ENCODE measurements at regions not wholly inside any gene's neighbourhood (a gene's known extent, or its start where the extent isn't known, plus 50 kb on each side); places are given as distances from the start of the nearest gene placed in this dataset.
"Not testable (repeated sequence)": the region's sequence is repeated elsewhere in the genome, so short reads cannot be mapped to it uniquely, and the experiment has no call there.

DNA sequence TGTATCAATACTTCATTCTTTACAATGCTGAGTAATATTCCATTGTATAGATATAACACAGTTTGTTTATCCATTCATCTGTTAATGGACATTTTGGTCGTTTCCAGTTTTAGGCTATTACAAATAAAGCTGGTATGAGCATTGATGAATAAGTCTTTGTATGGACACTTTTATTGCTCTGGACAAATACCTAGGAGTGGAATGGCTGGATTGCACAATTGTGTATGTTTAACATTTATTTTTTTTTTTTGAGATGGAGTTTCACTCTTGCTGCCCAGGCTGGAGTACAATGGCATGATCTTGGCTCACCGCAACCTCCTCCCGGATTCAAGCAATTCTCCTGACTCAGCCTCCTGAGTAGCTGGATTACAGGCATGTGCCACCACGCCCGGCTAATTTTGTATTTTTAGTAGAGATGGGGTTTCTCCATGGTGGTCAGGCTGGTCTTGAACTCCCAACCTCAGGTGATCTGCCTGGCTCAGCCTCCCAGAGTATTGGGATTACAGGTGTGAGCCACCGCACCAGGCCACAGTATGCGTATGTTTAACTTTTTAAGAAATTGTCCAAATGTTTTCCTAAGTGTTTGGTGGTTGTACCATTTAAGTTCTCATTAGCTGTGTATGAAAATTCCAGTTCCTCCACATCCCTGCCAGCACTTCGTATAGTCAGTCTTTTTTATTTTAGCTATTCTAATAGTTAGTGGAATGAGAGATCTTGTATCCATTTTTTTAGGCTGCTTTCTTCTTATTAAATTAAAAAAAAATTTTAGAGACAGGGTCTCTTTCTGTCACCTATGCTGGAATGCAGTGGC, 194.9 kb upstream of the HAAO start:
- peak; percentile 85 for DNase-seq

DNA sequence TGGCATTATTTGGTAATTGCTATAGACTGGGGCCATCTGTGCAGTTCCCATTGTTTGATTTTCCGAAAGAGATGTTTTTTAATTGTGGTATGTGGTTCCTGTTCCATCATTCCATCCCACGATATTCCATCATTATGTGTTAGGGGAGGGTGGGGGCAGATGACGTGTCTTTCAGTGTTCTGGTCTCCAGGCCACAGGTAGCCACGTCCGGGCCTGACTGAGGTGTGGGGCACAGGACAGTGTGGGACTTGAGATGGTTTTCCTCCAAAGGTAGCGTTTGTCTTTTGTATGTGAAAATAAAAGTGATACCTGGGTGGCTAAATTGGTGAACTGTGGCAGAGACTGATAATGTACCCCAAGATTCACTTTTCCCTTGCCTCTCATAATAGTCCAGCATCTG, 192.2 kb upstream of the HAAO start:
- DNase-seq: no peak

DNA sequence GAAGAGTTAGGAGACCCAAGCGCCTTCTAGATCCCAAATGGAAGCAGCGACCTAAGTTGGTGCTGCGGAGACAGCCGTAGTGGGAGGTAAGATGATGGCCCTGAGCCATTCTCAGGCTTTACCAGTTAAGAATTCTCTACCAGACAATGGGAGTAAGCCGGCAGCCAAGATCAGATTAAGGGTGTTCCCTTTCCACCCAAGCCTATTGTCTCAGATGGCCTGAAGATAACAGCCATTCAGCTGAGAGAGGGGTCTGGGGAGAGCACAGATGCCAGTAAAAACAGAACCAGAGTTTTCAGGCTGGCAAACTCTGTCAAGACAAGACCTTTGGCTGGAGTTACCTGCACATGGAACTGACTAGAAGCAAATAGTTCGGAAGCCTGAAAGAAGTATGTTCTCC, 191.7 kb upstream of the HAAO start:
- no peak for DNase-seq

DNA sequence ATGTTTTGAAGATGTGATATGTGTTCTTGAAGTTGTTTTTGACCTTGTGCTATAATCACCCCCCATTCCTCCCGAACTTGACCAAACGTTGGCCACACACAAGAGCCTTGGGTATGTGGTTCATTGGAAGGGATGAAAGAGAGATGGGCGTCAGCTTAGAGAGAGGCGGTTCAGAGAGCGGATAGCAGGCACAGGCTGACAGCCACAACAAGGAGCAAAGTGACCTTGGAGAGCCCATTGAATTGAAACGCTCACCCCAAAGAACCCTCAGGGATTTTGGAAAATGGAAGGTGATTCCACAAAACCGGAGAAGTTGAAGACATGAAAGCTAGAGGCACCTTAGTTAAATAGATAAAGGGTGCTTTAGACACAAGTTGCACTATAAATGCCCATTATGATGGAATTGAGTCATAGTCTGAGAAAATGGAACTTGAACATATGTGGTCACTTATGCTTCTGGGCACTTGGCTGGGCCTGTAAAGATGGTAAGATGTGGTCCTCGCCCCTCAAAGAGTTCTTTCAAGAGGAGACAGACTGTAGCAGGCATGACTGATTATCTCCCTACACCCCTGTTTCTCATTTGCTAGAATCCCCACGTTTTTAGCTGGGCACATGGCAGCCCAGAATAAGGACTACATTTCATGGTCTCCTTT, 188.5 kb upstream of the HAAO start:
- no peak for DNase-seq

GRCh38 chr2:42979870-42980763, 187.7 kb upstream of the HAAO start:
- no peak for DNase-seq

- DNase-seq: no peak
These were observed 187.1 kb upstream of the HAAO start for GRCh38 chr2:42979416-42979869.

- no peak for DNase-seq
These were observed 186.6 kb upstream of the HAAO start for GRCh38 chr2:42978887-42979415.

DNA sequence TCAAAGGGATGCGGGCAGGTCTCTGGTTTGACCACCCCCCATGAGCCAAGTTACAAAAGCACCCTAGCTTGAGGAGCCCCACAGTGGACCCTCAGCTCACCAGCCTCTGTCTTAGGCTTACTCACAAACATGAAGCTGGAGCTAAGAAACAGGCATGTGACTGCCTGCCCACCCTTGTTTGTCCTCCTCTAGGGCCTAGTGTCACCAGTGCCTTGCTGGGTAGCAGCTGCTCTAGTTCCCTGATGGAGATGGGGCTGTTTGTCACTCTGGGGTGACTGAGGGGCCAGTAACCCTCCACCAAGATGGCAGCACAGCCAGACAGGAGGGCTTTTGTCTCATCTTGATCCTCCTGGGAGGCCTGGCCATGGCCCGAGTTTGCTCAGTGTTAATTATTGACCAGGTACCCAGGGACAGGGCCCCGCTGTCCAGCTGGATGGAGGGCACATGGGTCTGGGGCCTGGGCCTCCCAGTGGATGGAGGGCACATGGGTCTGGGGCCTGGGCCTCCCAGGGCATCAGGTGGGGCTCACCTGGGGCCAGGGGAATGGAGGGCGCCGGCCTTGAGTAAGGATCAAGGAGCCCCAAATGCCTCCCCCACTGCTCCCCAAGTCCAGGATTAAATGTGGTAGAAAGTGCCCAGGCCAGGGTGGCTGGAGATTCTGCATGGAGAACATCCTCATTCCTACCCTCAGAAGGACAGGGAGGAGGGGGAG, 185.9 kb upstream of the HAAO start:
- DNase-seq: no peak

DNA sequence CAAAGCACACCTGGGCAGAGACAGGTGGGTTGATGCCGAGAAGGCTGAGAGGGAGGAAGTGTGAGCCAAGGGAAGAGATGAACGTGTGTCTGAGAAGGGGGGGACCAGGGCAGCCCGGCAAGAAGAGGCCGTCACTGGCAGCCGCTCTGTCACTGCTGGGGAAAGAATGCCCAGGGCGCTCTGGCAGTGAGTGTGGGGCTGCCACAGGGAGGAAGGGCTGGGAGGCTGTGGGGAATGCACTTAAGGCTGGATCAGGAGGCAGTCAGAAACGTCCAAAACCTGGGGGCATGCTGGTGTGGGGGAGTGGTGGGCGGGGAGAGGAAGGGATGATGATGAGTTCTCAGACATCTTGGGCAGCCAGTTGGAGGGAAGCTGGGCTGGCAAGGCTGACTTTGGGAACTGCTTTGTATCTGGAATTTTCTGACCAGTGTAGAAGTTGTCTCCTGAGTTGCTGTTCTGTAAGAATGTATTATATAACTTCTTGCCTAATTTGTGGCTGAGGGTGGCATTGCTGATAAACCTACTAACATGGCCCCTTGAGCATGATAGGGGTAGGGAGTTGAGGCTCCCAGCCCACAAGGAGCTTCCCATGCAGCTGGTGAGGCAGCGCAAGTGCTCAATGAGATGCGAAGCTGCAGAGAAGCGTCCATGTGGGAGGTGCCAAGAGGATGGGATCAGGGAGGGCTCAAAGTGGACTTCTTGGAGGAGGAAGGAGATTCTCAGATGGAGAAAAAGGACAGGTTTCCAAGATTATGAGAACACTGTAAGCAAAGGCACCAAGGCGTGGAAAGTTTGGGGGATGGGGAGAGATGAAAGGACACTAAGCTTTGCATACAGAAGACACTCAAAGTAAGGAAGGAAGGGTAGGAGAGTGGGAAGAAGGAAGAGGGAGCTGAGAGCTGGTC, 185.1 kb upstream of the HAAO start:
- no peak for DNase-seq

GRCh38 chr2:42976351-42976750, 184.0 kb upstream of the HAAO start:
- no peak for DNase-seq

DNA sequence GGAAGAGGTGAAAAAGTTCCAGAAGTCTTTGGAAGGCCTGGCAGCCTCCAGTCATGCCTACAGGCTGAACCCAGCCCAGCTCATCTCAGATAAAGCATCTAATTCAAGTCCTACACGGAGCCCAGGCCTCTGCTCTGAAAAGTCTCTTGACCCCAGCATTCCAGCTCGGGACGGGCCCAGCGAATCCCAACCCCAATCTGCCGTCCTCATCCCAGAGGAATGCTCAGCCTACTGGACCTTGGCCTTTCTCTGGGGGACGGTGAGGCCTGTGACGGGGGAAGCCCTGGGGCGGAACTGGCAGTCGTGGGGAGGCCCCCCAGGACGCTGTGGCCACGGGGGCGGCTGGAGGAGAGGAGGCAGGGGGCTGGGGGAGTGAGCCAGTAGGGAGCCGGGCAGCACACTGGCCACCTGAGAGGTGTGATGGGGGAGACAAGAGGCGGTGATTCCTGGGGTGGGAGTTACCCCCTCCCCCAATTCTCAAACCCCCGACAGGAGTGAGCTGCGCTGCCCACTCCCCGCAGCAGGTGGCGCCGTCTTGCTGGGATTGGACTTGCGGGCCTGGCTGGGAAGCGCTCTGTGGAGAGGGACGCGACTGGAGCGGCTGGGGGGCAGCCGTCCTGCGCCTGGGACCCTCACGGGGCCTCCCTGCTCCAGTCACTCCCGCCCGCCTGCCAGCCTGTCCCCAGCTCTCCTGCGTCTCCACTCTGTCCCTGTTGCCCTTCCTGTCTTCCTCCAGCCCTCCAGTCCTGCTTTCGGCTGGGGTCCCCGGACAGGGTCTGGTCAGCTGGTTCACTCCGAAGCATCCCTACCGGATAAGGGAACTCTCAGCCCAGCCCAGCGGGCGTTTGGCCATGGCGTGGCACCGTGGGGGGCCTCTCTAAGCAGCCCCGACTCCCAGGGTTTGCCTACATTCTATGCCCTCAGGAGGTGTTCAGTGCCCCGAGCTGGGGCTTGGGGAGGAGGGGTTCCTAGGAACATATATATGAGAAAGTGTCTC, 182.6 kb upstream of the HAAO start:
- DNase-seq: peak; percentile 73

GRCh38 chr2:42974169-42974720, 181.9 kb upstream of the HAAO start:
- DNase-seq: no peak

- DNase-seq: no peak
These were observed 181.3 kb upstream of the HAAO start for GRCh38 chr2:42973726-42974125.

- DNase-seq: not testable (repeated sequence)
These were observed 180.6 kb upstream of the HAAO start for GRCh38 chr2:42972933-42973516.

DNA sequence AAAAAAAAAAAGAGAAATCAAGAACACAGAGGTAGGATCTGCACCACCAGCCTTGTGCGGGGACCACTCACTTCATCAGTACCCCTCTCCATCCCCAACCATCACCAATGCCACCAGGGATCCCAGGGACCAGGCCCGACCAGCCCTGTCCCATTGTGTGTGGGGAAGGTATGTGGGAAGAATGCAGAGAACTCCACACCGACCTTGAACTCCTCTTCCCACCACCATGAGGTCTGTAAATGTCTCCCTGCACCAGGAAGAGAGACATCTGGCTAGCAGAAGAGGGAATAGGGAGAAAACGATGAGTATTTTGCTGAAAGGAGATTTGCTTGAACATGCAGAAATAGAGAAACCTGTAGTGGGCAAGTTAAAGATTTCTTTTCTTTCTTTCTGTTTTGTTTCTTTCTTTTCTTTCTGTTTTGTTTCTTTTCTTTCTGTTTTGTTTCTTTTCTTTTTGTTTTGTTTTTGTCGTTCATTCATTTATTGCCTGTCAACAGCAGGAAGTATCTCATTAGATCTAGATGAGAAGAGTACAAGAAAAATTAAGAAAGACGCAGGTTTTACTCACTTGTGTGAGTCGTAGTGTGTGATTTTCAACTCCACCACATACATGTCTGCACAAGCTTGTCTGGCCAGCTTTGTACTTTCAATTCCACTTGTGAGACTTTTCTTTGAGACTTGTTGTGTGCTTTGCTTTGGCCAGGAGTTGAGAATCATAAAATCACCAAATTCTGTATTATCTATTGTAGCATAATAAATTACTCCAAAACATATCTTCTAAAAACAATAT, 179.8 kb upstream of the HAAO start:
- DNase-seq: peak; percentile 40

DNA sequence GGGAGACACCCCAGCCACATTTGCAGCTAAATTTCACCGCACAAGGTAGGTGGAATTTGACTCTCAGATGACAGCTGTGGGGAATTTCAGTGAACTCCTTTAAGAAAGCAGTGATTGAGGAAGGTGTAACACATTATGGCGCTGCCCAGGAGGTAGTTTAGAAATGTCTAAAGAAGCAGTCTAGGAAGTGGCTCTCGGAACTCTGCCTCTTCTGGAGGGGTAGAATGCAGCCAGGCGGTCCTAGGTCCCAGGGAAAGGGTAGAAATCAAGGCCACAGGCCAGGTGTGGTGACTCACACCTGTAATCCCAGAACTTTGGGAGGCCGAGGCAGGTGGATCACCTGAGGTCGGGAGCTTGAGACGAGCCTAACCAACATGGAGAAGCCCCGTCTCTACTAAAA, 179.0 kb upstream of the HAAO start:
- no peak for DNase-seq

- DNase-seq: peak; percentile 56
These were observed 177.8 kb upstream of the HAAO start for GRCh38 chr2:42970151-42970550.
